GM12873 (cell line): ENCODE measurements at regions not wholly inside any gene's neighbourhood (a gene's known extent, or its start where the extent isn't known, plus 50 kb on each side); places are given as distances from the start of the nearest gene placed in this dataset.

ENCODE experiments used
- TF ChIP-seq, protein P1 (sequence below): IDR thresholded peaks from 2 replicates; pipeline ENCODE4 v1.5.1; 2012; ENCODE audit warnings: low read depth, mild to moderate bottlenecking, moderate library complexity, low read length, control low read depth; ENCODE audit not compliant: insufficient read depth; ENCODE audit errors: missing control alignments

DNA sequence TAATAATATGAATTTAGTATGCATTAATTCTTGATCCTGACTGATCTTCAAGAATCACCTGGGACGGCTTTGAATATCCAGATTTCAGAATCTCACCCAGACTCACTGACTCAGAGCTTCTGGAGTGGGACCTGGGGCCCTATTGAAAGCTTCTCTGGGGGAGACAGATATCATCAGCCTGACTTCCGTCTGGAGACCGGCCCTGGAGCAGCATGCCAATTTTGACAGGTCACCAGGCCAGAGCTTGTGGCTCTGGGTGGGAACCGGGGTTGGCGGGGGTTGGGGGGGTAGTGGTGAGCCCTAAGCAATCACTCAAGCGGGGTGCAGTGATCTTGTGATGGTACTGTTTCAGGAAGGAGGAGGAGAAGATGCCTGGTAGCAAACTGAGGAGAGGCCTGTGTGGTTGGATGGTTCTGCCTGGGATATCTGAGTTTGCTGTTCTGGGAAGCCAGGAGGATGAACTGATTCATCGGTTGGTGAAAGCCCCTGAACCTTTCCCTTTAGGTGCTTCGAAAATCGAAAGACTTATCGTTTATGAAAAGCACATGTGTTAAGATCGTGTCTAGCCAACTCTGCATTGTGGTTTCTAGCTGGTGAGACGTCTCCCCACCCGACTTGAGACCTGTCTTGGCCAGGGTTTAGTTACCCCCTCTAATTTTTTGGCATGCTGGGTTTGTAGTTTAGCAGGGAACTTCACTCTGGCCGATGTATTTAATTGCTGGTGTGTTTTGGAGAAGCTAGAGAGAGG is 263.9 kb upstream of the C2CD4B start:
- TF ChIP-seq, protein P1, sequence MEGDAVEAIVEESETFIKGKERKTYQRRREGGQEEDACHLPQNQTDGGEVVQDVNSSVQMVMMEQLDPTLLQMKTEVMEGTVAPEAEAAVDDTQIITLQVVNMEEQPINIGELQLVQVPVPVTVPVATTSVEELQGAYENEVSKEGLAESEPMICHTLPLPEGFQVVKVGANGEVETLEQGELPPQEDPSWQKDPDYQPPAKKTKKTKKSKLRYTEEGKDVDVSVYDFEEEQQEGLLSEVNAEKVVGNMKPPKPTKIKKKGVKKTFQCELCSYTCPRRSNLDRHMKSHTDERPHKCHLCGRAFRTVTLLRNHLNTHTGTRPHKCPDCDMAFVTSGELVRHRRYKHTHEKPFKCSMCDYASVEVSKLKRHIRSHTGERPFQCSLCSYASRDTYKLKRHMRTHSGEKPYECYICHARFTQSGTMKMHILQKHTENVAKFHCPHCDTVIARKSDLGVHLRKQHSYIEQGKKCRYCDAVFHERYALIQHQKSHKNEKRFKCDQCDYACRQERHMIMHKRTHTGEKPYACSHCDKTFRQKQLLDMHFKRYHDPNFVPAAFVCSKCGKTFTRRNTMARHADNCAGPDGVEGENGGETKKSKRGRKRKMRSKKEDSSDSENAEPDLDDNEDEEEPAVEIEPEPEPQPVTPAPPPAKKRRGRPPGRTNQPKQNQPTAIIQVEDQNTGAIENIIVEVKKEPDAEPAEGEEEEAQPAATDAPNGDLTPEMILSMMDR = no peak

DNA sequence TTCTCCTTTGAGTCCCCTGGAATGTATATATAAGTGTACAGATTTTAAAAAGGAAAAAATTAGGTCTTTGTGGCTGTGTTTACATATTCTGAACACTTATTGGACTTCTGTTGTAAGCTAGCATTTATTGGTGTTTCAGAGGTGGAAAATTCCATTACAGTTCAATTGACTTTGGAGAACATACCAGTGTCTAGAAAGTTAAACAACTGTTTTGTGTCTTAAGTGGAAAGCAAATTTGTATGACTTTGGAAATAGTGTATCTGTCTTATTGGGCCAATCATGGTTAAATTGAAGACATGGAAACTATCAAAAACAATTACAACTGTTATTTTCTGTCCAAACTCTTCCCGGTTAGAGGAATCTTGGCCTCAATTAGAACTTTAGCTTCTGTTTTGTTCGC is 265.0 kb upstream of the C2CD4B start:
- TF ChIP-seq, protein P1 = no peak

DNA sequence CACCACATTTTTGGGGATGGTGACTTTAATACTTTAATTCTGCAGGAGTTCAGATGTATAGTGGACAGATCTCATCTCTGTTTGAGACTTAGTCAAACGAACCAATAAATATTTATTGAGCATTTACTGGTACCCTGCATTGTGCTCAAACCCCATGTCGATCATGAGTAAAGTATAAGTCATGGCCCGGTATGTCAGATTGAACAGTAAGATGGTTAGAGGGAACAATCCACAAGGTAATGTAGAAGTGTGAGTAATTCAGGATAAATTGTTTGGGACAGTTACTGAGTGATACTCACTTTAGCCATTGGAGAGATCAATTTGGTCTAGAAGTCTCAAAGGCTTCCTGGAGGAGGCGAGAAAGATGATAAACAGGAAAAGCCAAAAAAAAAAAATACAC is 265.5 kb upstream of the C2CD4B start:
- TF ChIP-seq, protein P1 = no peak

DNA sequence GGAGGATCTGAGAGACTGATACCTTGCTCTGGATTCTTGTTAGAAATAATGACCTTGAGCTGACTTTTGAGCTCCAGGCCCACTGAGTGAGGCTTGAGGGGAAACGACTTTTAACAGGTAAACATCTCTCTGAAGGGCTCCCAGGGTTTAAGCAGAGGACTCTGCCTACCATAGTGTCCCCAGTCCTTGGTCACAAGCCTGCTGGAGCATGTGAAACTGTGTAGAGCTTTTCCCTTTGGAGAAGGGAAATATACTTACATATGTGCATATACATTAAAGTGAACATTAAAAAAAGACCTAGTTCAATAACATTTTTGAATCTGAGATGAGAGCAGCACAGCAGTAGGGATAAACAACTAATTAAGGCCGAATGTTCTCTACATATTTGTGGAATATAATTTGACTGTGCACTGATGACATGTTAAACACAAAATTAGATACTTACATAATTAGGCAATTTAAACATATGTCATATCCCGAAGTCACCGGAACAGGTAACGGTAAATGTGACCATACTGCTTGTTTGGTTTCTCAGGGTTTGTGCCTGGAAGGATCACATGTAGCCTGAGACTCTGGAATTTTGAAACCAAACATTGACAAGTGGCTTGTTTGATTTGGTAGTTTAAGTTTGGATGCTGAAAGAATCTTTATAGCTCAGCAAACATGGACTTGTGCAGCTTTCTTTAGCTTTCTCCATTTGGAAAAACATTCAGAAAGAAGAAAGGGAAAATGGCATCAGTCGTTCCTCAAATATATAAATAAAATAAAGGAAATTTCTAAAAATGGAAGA is 266.1 kb upstream of the C2CD4B start:
- TF ChIP-seq, protein P1 = no peak

DNA sequence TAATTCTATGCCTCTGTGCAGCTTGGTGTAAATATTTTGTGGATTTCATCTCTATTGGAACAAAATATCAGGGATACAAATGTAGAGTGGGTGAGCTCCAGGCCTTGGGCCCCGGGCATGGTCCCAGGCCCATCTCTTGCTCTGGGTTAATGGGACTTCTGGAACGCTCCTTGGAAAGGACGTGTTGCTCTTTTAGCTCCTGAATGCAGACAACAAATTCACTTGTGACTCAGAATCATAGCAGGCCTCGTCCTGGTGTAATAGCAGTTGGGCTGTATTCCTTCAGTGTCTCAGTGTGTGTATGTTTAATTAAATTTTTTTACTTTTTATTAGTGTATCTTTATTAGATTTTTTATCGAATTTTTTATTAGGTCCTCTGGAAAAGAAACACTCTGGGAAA is 266.7 kb upstream of the C2CD4B start:
- TF ChIP-seq, protein P1 = no peak

DNA sequence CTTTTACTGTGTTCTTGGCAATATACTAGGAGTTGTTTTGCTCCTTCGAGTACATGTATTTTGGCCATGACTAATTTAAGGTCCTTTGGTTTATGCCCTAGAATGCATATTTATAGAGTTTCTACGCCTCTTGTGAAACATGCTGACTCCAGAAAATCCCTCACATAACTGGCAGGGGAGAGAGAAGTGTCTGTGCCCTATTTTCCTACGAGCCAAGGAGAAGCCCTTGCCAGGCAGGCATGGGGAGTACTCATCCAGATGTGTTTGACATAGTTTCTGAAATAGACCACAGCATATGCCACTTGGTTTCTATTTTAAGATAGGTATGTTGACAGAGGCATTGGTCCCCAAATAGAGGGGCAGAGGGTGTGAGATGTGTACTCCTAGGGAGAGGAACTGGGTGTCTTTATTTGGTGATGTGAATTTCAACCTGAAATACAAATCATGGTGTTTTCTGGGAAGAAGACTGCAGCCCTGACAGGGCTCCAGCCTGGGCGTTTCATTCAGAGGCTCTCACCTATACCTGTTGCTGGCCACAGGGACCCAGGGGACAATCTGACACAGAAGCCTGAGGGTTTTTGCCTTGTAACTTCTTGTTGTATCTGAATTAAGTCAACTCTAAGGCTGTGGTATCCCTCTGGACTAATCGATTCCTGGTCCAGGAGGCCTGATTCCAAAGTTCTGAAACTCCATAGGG is 267.8 kb upstream of the C2CD4B start:
- TF ChIP-seq, protein P1 = no peak

DNA sequence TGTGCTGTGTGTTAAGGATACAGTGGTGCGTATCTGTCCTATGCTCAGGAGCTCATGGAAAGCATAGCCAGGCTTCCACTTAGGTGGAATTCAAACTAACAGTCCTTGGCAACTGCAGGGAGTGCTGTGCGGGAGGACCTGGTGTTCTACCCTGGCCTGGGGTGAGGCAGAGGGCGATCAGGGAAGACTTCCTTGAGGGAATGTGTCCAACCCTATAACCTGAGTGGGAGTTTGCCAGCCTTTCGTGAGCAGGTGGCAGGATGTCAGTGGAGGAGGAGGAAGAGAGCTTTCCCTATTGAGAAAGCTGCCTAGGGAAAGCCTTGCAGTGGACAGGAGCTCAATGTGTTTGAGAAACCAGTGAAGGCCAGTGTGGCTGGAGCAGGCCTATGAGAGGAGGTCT is 271.1 kb upstream of the C2CD4B start:
- TF ChIP-seq, protein P1 = no peak
